ENCODE measurements at regions not wholly inside any gene's neighbourhood (a gene's known extent, or its start where the extent isn't known, plus 50 kb on each side); places are given as distances from the start of the nearest gene placed in this dataset.

GRCh38 chr5:125117566-125117965 lies 371.1 kb upstream of the ZNF608 start:
- Histone ChIP-seq H3K4me1 (no peaks in the 10 kb centered on the region), H3K27me3 (no peaks in the 10 kb centered on the region), H3K9me3 (no peaks in the 10 kb centered on the region), H3K36me3 (no peaks in the 10 kb centered on the region), H3K27ac (no peak overlapping the region), H3K4me3 (no peak overlapping the region)
- TF ChIP-seq EP300 (IDR thresholded peaks at IDR 0.05) (no peak), POLR2A (IDR thresholded peaks at IDR 0.05) (no peak), POLR2AphosphoS5 (IDR thresholded peaks at IDR 0.05) (no peak), CTCF (IDR thresholded peaks at IDR 0.05) (no peak)
- WGBS, 2 donors = 75 to 81% methylated on average over 6 of the region's 6 CpGs
- DNase-seq = no peak
- intact Hi-C loops (cut with DNase I) = no loop called here

- TF ChIP-seq EP300 (IDR thresholded peaks at IDR 0.05) (no peak), POLR2A (IDR thresholded peaks at IDR 0.05) (no peak), POLR2AphosphoS5 (IDR thresholded peaks at IDR 0.05) (no peak), CTCF (IDR thresholded peaks at IDR 0.05) (no peak)
- no peaks in the 10 kb centered on the region for H3K27me3 ChIP-seq
- no peaks in the 10 kb centered on the region for H3K9me3 ChIP-seq
- H3K4me3 ChIP-seq = no peak overlapping the region
- intact Hi-C loops (cut with DNase I) = no loop called here
- no peaks in the 10 kb centered on the region for H3K4me1 ChIP-seq
- no peak for DNase-seq
- no peak overlapping the region for H3K27ac ChIP-seq
- WGBS, 2 donors = 94% methylated on average over 6 of the region's 6 CpGs
- H3K36me3 ChIP-seq = no peaks in the 10 kb centered on the region
Observed at GRCh38 chr5:125120012-125120411, 373.6 kb upstream of the ZNF608 start.

GRCh38 chr5:125125031-125125823 lies 378.8 kb upstream of the ZNF608 start:
- 28 to 57% methylated on average over 6 of the region's 6 CpGs for WGBS, 2 donors

GRCh38 chr5:125126050-125126449 lies 379.6 kb upstream of the ZNF608 start:
- H3K4me3 ChIP-seq = no peak overlapping the region
- intact Hi-C loops (cut with DNase I) = no loop called here
- peaks cover 0 to 2% (median 0%) of the 10 kb centered on the region in 4 donors for H3K4me1 ChIP-seq
- no peak for DNase-seq
- no peak overlapping the region for H3K27ac ChIP-seq
- H3K27me3 ChIP-seq = no peaks in the 10 kb centered on the region
- no peaks in the 10 kb centered on the region for H3K36me3 ChIP-seq
- H3K9me3 ChIP-seq = no peaks in the 10 kb centered on the region
- TF ChIP-seq POLR2A (IDR thresholded peaks at IDR 0.05) = no peak
- TF ChIP-seq EP300 (IDR thresholded peaks at IDR 0.05) = no peak
- TF ChIP-seq CTCF (IDR thresholded peaks at IDR 0.05) = no peak
- no peak for TF ChIP-seq POLR2AphosphoS5 (IDR thresholded peaks at IDR 0.05)

More at GRCh38 chr5:125125031-125125823, 378.8 kb upstream of the ZNF608 start:
- no peaks in the 10 kb centered on the region for H3K9me3 ChIP-seq
- no peak for DNase-seq
- H3K4me1 ChIP-seq = peaks cover 0 to 2% (median 0%) of the 10 kb centered on the region in 4 donors
- no peak overlapping the region for H3K4me3 ChIP-seq
- H3K36me3 ChIP-seq = no peaks in the 10 kb centered on the region
- H3K27ac ChIP-seq = no peak overlapping the region
- intact Hi-C loops (cut with DNase I) = no loop called here
- H3K27me3 ChIP-seq = no peaks in the 10 kb centered on the region
- TF ChIP-seq POLR2AphosphoS5 (IDR thresholded peaks at IDR 0.05) (no peak), CTCF (IDR thresholded peaks at IDR 0.05) (no peak), POLR2A (IDR thresholded peaks at IDR 0.05) (no peak), EP300 (IDR thresholded peaks at IDR 0.05) (no peak)

Measured in sigmoid colon (tissue), 6 donors.